A673 (cell line): ENCODE measurements at regions not wholly inside any gene's neighbourhood (a gene's known extent, or its start where the extent isn't known, plus 50 kb on each side); places are given as distances from the start of the nearest gene placed in this dataset.

Source experiments
- EZH2 ChIP-seq: fragments of 200-600 bp; sonication (generic); IDR thresholded peaks from 2 replicates; pipeline ENCODE4 v1.6.1; 2017; ENCODE audit warnings: borderline replicate concordance, low read depth, mild to moderate bottlenecking, mixed read lengths, antibody characterized with exemption, low read length; ENCODE audit not compliant: poor library complexity, severe bottlenecking
- TF ChIP-seq, protein P1 (sequence below): fragments of 300-800, 200-600 bp; sonication (generic); conservative IDR thresholded peaks from 2 replicates; pipeline ENCODE4 v1.5.1; 2017; ENCODE audit warnings: low read depth, mild to moderate bottlenecking, antibody characterized with exemption, low read length, moderate library complexity, mixed read lengths

GRCh38 chr1:38465460-38465859 is 394.1 kb downstream of the RRAGC start:
- TF ChIP-seq, protein P1, sequence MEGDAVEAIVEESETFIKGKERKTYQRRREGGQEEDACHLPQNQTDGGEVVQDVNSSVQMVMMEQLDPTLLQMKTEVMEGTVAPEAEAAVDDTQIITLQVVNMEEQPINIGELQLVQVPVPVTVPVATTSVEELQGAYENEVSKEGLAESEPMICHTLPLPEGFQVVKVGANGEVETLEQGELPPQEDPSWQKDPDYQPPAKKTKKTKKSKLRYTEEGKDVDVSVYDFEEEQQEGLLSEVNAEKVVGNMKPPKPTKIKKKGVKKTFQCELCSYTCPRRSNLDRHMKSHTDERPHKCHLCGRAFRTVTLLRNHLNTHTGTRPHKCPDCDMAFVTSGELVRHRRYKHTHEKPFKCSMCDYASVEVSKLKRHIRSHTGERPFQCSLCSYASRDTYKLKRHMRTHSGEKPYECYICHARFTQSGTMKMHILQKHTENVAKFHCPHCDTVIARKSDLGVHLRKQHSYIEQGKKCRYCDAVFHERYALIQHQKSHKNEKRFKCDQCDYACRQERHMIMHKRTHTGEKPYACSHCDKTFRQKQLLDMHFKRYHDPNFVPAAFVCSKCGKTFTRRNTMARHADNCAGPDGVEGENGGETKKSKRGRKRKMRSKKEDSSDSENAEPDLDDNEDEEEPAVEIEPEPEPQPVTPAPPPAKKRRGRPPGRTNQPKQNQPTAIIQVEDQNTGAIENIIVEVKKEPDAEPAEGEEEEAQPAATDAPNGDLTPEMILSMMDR, result no peak
- TF ChIP-seq EZH2, result no peak
